IPS-20b (cell line): ENCODE measurements at regions not wholly inside any gene's neighbourhood (a gene's known extent, or its start where the extent isn't known, plus 50 kb on each side); places are given as distances from the start of the nearest gene placed in this dataset.
A peak's percentile ranks its signal among the peaks of the same experiment; 100 is the strongest.
"Not testable (repeated sequence)": the region's sequence is repeated elsewhere in the genome, so short reads cannot be mapped to it uniquely, and the experiment has no call there.

Experiments
- H3K27ac ChIP-seq: one replicate; pipeline ENCODE4 v1.5.1; 2013; ENCODE audit warnings: low read length
- H3K27me3 ChIP-seq: 2 replicates; pipeline ENCODE4 v1.6.1; 2013; ENCODE audit warnings: mild to moderate bottlenecking, low read length, inconsistent platforms; ENCODE audit not compliant: insufficient read depth
- H3K36me3 ChIP-seq: 2 replicates; pipeline ENCODE4 v1.6.1; 2013; ENCODE audit warnings: low read depth, mild to moderate bottlenecking, inconsistent platforms, low read length, moderate library complexity; ENCODE audit not compliant: insufficient read depth
- H3K4me1 ChIP-seq: 2 replicates; pipeline ENCODE4 v1.6.1; 2013; ENCODE audit warnings: mild to moderate bottlenecking, control low read depth, inconsistent platforms, low read length, moderate library complexity; ENCODE audit not compliant: insufficient read depth
- H3K4me3 ChIP-seq: 2 replicates; pipeline ENCODE4 v1.5.1; 2013; ENCODE audit warnings: mild to moderate bottlenecking, low read length, inconsistent platforms
- H3K9ac ChIP-seq: 2 replicates; pipeline ENCODE4 v1.6.1; 2013; ENCODE audit warnings: low read depth, mild to moderate bottlenecking, inconsistent platforms, low read length, moderate library complexity
- H3K9me3 ChIP-seq: 2 replicates; pipeline ENCODE4 v1.6.1; 2013; ENCODE audit warnings: mild to moderate bottlenecking, low read depth, low read length, inconsistent platforms; ENCODE audit not compliant: insufficient read depth

- Histone ChIP-seq H3K9me3 (no peaks in the 10 kb centered on the region), H3K27ac (no peak overlapping the region), H3K27me3 (0 out of 2 replicates have a peak, but pooled peaks cover 4% of the 10 kb centered on the region), H3K4me1 (peaks cover 35% of the 10 kb centered on the region), H3K36me3 (no peaks in the 10 kb centered on the region), H3K4me3 (peak overlapping the region; percentile 27; the same call in 1 of the 2 replicates), H3K9ac (peak overlapping the region; percentile 8; the same call in 1 of the 2 replicates)
These were observed 61.5 kb upstream of the KLF7 start for GRCh38 chr2:207227062-207227748.

- H3K9me3 ChIP-seq = no peaks in the 10 kb centered on the region
- H3K9ac ChIP-seq = no peak overlapping the region
- H3K4me3 ChIP-seq = peak overlapping the region; percentile 27; the same call in 1 of the 2 replicates
- peaks cover 32% of the 10 kb centered on the region for H3K4me1 ChIP-seq
- no peaks in the 10 kb centered on the region for H3K36me3 ChIP-seq
- 0 out of 2 replicates have a peak, but pooled peaks cover 4% of the 10 kb centered on the region for H3K27me3 ChIP-seq
- no peak overlapping the region for H3K27ac ChIP-seq
These were observed 62.0 kb upstream of the KLF7 start for GRCh38 chr2:207227749-207228145.

- no peak overlapping the region for H3K4me3 ChIP-seq
- H3K27me3 ChIP-seq = 0 out of 2 replicates have a peak, but pooled peaks cover 4% of the 10 kb centered on the region
- H3K36me3 ChIP-seq = no peaks in the 10 kb centered on the region
- no peaks in the 10 kb centered on the region for H3K9me3 ChIP-seq
- no peak overlapping the region for H3K27ac ChIP-seq
- no peak overlapping the region for H3K9ac ChIP-seq
- H3K4me1 ChIP-seq = peaks cover 32% of the 10 kb centered on the region
These were observed 62.7 kb upstream of the KLF7 start for GRCh38 chr2:207228402-207228801.

DNA sequence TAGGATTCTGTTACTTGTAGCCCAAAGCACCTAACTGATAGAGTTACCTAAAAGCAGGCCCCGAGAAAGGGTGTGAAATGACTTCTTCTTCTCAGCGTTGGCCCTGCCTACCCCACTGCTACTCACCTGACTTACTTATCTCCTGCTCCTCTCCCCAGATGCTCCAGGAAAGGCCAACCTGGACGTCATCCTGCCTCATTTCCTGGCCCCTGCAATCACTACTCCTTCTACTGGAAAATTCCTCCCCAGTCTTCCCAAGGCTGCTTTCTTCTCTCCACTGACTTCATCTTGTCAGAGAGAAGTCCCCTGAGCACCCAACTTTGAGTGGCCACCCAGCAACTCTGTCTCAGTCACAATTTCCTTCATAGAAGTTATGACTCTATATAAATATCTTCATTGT, 63.4 kb upstream of the KLF7 start:
- Histone ChIP-seq H3K27ac (no peak overlapping the region), H3K4me1 (peaks cover 32% of the 10 kb centered on the region), H3K9ac (no peak overlapping the region), H3K27me3 (0 out of 2 replicates have a peak, but pooled peaks cover 4% of the 10 kb centered on the region), H3K4me3 (no peak overlapping the region), H3K9me3 (no peaks in the 10 kb centered on the region), H3K36me3 (no peaks in the 10 kb centered on the region)

- Histone ChIP-seq H3K27ac (no peak overlapping the region), H3K9me3 (no peaks in the 10 kb centered on the region), H3K9ac (no peak overlapping the region), H3K27me3 (no peaks in the 10 kb centered on the region), H3K4me3 (no peak overlapping the region), H3K36me3 (no peaks in the 10 kb centered on the region), H3K4me1 (peaks cover 19% of the 10 kb centered on the region)
These were observed 64.7 kb upstream of the KLF7 start for GRCh38 chr2:207230261-207231105.

DNA sequence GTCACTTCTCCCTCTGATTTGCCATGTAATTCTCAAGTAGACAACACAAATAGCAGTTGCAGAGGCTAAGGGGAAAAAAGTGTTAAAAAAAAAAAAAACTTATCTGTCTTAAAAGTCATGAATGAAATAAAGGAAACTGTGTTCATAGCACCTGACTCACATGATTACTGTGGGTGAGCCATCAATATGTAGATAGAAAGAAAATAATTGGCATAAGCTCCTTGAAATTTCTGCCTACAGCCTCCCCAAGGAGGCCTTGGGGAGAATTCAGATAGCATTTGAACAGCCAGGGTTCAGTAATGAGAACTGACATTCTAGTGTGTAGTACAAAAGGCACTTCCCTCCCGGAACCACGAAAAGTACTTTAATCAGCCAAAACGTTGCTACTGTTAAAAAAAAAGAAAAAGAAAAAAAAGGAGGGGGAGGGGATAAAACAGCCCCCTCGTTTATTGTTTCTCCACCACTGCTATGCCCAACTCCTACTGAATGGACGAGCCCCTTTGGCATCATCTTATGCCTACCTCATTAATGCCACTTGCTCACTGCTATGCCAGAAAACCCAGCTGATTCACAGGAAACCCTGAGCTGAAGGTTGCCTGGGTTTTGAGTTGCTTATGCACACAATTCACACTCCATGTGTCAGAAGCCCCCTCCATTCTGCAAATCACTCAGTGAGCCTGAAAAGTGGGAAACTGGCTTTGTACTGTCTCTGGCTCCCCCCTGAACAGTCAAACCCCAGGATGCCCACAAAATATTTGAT, 65.5 kb upstream of the KLF7 start:
- Histone ChIP-seq H3K9ac (no peak overlapping the region), H3K27ac (no peak overlapping the region), H3K36me3 (no peaks in the 10 kb centered on the region), H3K27me3 (no peaks in the 10 kb centered on the region), H3K4me3 (no peak overlapping the region), H3K4me1 (peaks cover 13% of the 10 kb centered on the region), H3K9me3 (no peaks in the 10 kb centered on the region)

GRCh38 chr2:207231967-207232366, 66.2 kb upstream of the KLF7 start:
- Histone ChIP-seq H3K9ac (no peak overlapping the region), H3K4me1 (peaks cover 7% of the 10 kb centered on the region), H3K4me3 (no peak overlapping the region), H3K27me3 (no peaks in the 10 kb centered on the region), H3K27ac (no peak overlapping the region), H3K36me3 (no peaks in the 10 kb centered on the region), H3K9me3 (no peaks in the 10 kb centered on the region)

DNA sequence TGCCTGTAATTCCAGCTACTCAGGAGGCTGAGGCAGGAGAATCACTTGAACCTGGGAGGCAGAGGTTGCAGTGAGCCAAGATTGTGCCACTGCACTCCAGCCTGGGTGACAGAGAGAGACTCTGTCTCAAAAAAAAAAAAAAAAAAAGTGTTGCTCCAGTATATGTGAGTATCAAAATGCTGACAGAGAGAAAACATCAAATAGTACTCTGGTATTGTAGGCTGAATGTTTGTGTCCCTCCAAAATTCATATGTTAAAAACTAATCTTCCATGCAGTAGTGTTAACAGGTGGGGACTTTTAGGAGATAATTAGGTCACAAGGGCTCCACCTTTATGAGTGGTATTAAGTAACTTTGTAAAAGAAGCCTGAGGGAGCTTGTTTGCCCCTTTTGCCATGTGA, 67.4 kb upstream of the KLF7 start:
- H3K4me3 ChIP-seq, H3K4me1 ChIP-seq, H3K27ac ChIP-seq, H3K9me3 ChIP-seq, H3K9ac ChIP-seq, H3K27me3 ChIP-seq, H3K36me3 ChIP-seq: not testable (repeated sequence)

DNA sequence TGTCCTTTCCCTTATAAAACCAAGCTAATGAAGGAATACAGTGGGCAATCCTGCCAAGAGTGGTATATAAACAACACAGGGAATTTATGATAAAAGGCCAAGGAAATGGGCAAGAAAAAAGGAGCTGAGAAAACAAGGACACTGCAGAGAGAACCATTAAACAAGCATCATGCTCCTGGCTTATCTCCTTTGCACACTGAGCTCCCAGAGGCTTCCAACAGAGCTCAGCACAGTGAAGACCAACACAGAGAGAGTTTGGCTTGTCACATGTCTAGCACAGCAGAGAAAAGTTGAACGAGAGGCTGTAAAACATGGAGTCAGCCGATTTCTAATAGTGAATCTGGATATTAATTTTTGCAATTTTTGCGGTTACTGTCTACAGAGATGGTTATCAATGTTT, 68.0 kb upstream of the KLF7 start:
- Histone ChIP-seq H3K9me3 (no peaks in the 10 kb centered on the region), H3K9ac (no peak overlapping the region), H3K27me3 (no peaks in the 10 kb centered on the region), H3K36me3 (no peaks in the 10 kb centered on the region), H3K4me1 (no peaks in the 10 kb centered on the region; the same call in 1 of the 2 replicates), H3K27ac (no peak overlapping the region), H3K4me3 (no peak overlapping the region)

GRCh38 chr2:207235621-207236020, 69.9 kb upstream of the KLF7 start:
- no peaks in the 10 kb centered on the region for H3K36me3 ChIP-seq
- H3K4me3 ChIP-seq = no peak overlapping the region
- peaks cover 5% of the 10 kb centered on the region for H3K4me1 ChIP-seq
- no peak overlapping the region for H3K27ac ChIP-seq
- H3K27me3 ChIP-seq = no peaks in the 10 kb centered on the region
- H3K9me3 ChIP-seq = no peaks in the 10 kb centered on the region
- no peak overlapping the region for H3K9ac ChIP-seq

- Histone ChIP-seq H3K27ac (no peak overlapping the region), H3K9me3 (no peaks in the 10 kb centered on the region), H3K27me3 (no peaks in the 10 kb centered on the region)
These were observed 70.6 kb upstream of the KLF7 start for GRCh38 chr2:207236156-207236935.

More at GRCh38 chr2:207236156-207236935, 70.6 kb upstream of the KLF7 start:
- no peak overlapping the region for H3K9ac ChIP-seq
- H3K36me3 ChIP-seq = no peaks in the 10 kb centered on the region
- H3K4me3 ChIP-seq = no peak overlapping the region
- H3K4me1 ChIP-seq = peaks cover 5% of the 10 kb centered on the region
